ENCODE measurements at regions not wholly inside any gene's neighbourhood (a gene's known extent, or its start where the extent isn't known, plus 50 kb on each side); places are given as distances from the start of the nearest gene placed in this dataset.

DNA sequence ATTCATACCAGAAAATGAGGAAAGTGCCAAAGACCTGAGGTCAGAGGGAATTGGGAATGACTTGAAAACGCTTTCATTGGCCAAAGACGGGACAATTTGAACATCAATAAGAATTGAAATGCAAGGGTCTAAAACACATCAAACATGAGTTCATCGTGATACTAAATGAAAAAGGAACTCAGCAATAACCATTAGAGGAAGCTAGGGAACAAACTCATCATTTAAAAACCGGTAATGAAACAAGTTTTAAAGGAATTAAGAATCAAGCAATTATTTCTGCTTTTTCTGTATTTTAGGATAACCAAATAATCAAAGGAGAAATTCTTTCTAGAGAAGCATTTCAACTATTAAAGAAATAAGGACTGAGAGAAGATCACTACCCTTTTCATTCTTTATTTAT is 303.1 kb downstream of the ARHGAP12 start:
- TF ChIP-seq, protein P1, sequence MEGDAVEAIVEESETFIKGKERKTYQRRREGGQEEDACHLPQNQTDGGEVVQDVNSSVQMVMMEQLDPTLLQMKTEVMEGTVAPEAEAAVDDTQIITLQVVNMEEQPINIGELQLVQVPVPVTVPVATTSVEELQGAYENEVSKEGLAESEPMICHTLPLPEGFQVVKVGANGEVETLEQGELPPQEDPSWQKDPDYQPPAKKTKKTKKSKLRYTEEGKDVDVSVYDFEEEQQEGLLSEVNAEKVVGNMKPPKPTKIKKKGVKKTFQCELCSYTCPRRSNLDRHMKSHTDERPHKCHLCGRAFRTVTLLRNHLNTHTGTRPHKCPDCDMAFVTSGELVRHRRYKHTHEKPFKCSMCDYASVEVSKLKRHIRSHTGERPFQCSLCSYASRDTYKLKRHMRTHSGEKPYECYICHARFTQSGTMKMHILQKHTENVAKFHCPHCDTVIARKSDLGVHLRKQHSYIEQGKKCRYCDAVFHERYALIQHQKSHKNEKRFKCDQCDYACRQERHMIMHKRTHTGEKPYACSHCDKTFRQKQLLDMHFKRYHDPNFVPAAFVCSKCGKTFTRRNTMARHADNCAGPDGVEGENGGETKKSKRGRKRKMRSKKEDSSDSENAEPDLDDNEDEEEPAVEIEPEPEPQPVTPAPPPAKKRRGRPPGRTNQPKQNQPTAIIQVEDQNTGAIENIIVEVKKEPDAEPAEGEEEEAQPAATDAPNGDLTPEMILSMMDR (IDR thresholded peaks at IDR 0.05) = no peak
- TF ChIP-seq POLR2AphosphoS5 (IDR thresholded peaks at IDR 0.05) (no peak), EP300 (IDR thresholded peaks at IDR 0.05) (no peak)

Data from gastroesophageal sphincter (tissue), 3 donors.